Activated naive CD4-positive, alpha-beta T cell treated with anti-CD3 and anti-CD28 coated beads, Interleukin-2, amount 50 U/mL, for 24 hours (primary cell): ENCODE measurements at regions not wholly inside any gene's neighbourhood (a gene's known extent, or its start where the extent isn't known, plus 50 kb on each side); places are given as distances from the start of the nearest gene placed in this dataset.
"Not testable (repeated sequence)": the region's sequence is repeated elsewhere in the genome, so short reads cannot be mapped to it uniquely, and the experiment has no call there.

Experiments
- H3K27ac Mint-ChIP-seq: one replicate; pipeline ENCODE4 v1.8.0; 2021; ENCODE audit warnings: mild to moderate bottlenecking, mixed read lengths
- H3K27me3 Mint-ChIP-seq: one replicate; pipeline ENCODE4 v1.8.0; 2021; ENCODE audit warnings: mixed read lengths
- H3K36me3 Mint-ChIP-seq: one replicate; pipeline ENCODE4 v1.8.0; 2021; ENCODE audit warnings: mixed read lengths
- H3K4me1 Mint-ChIP-seq: one replicate; pipeline ENCODE4 v1.8.0; 2021; ENCODE audit warnings: mixed read lengths
- H3K4me3 Mint-ChIP-seq: one replicate; pipeline ENCODE4 v1.8.0; 2021; ENCODE audit warnings: mild to moderate bottlenecking, mixed read lengths
- H3K9me3 Mint-ChIP-seq: one replicate; pipeline ENCODE4 v1.8.0; 2021; ENCODE audit warnings: mixed read lengths

DNA sequence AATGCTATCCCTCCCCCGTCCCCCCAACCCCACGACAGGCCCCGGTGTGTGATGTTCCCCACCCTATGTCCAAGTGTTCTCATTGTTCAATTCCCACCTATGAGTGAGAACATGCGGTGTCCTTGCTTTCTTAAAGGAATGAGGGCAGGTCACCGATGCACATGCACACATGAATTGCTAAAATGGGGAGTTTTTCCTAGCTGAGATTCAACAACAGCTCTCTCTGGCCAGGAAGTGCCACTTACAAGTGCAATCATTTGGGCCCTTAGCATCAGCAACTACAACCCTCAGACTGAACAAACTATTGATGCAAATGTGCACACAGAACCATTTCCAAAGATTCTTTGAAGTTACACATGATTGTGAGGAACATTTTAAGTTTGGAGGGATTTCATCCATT lies 95.7 kb upstream of the IQCM start:
- H3K27ac Mint-ChIP-seq = no peak overlapping the region
- no peaks in the 10 kb centered on the region for H3K9me3 Mint-ChIP-seq
- H3K36me3 Mint-ChIP-seq = no peaks in the 10 kb centered on the region
- no peak overlapping the region for H3K4me3 Mint-ChIP-seq
- H3K4me1 Mint-ChIP-seq = no peaks in the 10 kb centered on the region
- peaks cover 2% of the 10 kb centered on the region for H3K27me3 Mint-ChIP-seq

DNA sequence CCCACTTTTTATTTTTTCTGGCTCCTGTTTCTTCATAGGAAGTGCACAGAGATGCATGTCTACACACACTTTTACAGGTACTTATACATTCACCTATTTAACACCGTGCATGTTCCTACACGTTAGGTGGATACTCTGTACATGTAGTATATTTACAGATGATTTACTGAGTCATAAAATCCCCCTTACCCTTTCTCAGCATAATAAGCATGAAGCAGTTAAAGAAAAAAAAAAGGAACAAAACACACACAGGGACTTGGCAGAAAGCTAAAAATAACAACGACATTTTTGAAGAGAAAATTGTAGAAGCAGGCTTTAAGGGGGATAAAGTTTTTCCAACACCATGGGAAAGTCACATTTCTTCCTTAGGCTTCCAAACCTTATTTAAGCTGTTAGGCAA lies 96.4 kb upstream of the IQCM start:
- H3K27me3 Mint-ChIP-seq = peaks cover 2% of the 10 kb centered on the region
- H3K4me3 Mint-ChIP-seq = no peak overlapping the region
- H3K4me1 Mint-ChIP-seq = no peaks in the 10 kb centered on the region
- H3K9me3 Mint-ChIP-seq = no peaks in the 10 kb centered on the region
- H3K27ac Mint-ChIP-seq = no peak overlapping the region
- H3K36me3 Mint-ChIP-seq = no peaks in the 10 kb centered on the region

DNA sequence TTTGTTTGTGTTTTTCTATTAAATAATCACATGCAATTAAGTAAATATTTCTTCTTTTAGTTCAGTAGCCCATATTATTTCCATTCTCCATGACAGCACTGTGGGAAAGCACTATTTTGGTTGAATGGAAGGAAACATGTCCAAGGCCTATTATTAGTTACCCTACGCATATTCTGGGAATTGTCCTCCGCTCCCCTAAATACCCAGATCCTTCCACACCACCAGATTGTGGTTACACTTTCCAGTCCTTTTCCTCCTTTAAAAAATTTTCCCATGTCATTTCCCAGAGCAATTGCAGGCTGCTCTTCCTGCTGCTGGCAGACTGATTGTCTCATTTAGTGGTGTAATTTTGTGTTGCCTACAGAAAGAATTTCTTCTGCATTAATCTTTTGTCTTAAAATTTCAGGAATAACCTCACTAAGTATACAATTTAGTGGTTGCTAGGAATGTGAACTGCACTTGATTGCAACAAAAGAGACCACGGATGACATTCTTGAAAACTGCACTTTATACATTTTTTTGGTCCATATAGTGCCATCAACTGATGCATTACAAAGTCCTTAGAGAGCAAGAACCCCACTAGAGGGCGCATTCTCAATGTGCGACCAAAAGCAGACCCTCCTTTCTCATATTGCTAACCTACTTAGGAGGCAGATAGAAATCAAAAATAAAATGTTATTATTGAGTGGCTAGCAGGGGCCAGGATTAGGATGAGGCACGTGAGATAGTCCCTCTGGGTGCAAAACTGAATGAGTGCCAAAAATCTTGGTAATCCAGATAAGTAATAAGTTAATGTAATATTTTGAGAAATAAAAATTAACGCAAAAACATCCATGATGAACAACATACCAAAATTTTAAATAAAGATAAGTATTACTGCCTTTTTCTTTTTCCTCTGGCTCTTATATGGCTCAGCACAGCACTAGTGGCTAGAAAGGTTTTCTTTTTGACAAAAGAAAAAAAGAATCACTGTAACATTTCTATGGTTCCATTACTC lies 98.8 kb upstream of the IQCM start:
- Mint-ChIP-seq H3K27ac (no peak overlapping the region), H3K9me3 (no peaks in the 10 kb centered on the region), H3K27me3 (peaks cover 2% of the 10 kb centered on the region), H3K4me1 (no peaks in the 10 kb centered on the region), H3K4me3 (no peak overlapping the region), H3K36me3 (no peaks in the 10 kb centered on the region)

DNA sequence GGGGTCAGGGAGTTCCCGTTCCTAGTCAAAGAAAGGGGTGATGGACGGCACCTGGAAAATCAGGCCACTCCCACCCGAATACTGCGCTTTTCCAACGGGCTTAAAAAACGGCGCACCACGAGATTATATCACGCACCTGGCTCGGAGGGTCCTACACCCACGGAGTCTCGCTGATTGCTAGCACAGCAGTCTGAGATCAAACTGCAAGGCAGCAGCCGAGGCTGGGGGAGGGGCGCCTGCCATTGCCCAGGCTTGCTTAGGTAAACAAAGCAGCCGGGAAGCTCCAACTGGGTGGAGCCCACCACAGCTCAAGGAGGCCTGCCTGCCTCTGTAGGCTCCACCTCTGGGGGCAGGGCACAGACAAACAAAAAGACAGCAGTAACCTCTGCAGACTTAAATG lies 100.1 kb upstream of the IQCM start:
- not testable (repeated sequence) for H3K9me3 Mint-ChIP-seq, H3K36me3 Mint-ChIP-seq, H3K4me3 Mint-ChIP-seq, H3K27me3 Mint-ChIP-seq, H3K27ac Mint-ChIP-seq, H3K4me1 Mint-ChIP-seq

DNA sequence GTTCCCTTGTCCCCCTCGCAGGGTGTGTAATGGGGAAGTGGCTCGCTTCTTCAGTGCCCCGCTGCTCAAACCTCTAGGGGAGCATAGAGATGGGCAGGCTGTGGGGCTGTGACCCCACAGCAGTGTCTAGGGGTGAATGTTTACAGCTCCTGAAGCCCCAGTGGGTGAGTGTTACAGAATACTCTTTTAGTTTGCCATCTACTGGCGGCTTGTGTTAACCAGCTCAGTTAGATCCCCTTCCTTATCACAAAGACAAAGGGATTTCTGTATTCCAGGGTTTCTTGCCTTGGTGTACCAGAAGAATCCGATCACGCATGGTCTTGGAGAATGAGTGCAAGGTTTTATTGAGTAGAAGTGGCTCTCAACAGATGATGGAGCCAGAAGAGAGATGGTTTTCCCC lies 108.1 kb upstream of the IQCM start:
- H3K27me3 Mint-ChIP-seq = no peaks in the 10 kb centered on the region
- no peaks in the 10 kb centered on the region for H3K4me1 Mint-ChIP-seq
- no peaks in the 10 kb centered on the region for H3K36me3 Mint-ChIP-seq
- no peaks in the 10 kb centered on the region for H3K9me3 Mint-ChIP-seq
- no peak overlapping the region for H3K4me3 Mint-ChIP-seq
- H3K27ac Mint-ChIP-seq = no peak overlapping the region

DNA sequence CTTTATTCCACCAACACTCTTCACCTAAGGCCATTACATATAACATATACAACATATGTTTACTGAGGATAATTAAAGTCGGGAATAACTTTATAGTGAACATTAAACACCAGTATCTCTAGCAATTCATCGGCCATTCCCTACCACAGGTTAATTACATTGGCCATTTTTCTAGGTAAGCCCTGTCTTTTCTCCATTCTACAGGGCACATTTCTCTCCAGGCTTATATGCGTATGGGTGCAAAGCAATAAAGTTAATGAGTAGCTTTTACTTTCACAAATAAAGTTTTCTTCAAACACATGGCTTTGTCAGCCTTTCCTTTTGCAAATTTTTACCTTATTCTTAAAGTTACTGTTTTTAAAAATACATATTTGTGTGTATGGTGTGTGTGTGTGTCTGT lies 111.9 kb upstream of the IQCM start:
- H3K4me3 Mint-ChIP-seq = no peak overlapping the region
- H3K27me3 Mint-ChIP-seq = peaks cover 3% of the 10 kb centered on the region
- no peaks in the 10 kb centered on the region for H3K9me3 Mint-ChIP-seq
- H3K36me3 Mint-ChIP-seq = no peaks in the 10 kb centered on the region
- H3K4me1 Mint-ChIP-seq = no peaks in the 10 kb centered on the region
- H3K27ac Mint-ChIP-seq = no peak overlapping the region

DNA sequence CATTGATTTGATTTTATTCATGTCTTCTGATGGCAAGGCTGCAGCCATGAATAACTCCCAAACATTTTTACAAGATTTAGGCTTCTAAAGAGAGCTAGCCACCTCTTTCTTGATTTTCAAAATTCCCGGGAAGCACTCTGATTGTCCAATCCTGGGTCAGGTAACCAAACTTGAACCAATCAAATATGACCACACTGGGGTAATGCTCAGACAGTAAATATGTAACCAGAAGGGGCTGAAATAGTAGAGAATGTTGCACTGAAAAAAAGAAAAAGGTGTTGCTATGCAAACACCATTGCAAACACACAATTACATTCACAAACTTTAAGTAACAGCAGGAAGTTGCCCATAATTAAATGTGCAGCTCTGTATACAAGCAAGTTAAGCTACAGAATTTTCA lies 112.9 kb upstream of the IQCM start:
- Mint-ChIP-seq H3K27me3 (peaks cover 3% of the 10 kb centered on the region), H3K4me1 (no peaks in the 10 kb centered on the region), H3K36me3 (no peaks in the 10 kb centered on the region), H3K4me3 (no peak overlapping the region), H3K27ac (no peak overlapping the region), H3K9me3 (no peaks in the 10 kb centered on the region)

DNA sequence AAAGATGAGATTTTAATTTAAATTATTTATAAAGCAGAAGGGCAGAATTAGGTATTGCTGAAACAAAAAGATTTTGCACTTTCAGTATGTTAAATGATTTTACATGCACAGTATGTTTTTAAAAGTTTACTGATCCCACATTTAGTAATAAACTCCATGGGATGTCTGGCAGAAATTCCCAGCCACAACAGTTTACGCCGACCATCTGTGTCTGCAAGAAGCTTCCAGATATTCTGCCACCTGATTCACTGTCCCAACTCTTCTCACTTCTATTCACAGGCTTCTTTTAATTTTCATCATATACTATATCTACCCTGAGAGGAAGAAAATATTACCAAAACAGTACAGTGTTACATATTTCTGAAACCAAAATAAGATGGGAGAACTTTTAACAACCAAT lies 115.8 kb upstream of the IQCM start:
- Mint-ChIP-seq H3K9me3 (no peaks in the 10 kb centered on the region), H3K4me1 (no peaks in the 10 kb centered on the region), H3K36me3 (no peaks in the 10 kb centered on the region), H3K27ac (no peak overlapping the region), H3K4me3 (no peak overlapping the region), H3K27me3 (peaks cover 7% of the 10 kb centered on the region)

DNA sequence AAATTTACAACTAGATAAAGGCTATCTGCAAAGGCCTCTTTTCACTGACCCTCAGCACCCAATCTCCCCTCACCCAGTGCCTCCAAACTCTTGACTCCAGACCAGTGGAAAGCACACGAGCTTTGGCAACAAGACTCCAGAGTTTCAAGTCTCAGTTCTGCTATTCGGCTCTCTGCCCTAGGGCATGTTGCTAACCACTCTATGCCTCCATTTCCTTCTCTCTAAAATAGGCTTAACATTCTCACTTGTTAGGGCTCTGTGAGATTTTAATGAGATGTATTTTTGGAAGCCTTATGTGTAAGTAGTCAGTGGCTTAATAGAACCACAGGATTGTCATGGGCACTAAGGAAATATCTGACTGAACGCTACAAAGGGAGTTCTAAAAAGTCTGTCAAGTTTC lies 116.5 kb upstream of the IQCM start:
- Mint-ChIP-seq H3K4me1 (no peaks in the 10 kb centered on the region), H3K4me3 (no peak overlapping the region), H3K27ac (no peak overlapping the region), H3K9me3 (no peaks in the 10 kb centered on the region), H3K27me3 (peaks cover 7% of the 10 kb centered on the region), H3K36me3 (no peaks in the 10 kb centered on the region)

DNA sequence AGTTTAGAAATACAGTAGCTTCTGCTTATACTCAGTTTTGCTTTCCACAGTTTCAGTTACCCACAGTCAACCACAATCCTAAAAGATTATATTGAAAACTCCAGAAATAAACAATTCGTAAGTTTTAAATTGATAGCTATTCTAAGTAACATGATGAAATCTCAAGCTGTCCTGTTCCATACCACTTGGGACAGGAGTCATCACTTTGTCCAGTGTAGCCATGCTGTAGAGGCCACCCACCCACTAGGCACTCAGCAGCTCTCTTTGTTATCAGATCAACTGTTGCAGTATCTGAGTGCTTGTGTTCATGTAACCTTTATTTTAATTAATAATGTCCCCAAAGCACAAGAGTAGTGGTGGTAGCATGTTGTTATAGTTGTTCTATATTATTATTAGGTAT lies 117.5 kb upstream of the IQCM start:
- H3K4me3 Mint-ChIP-seq = no peak overlapping the region
- H3K4me1 Mint-ChIP-seq = no peaks in the 10 kb centered on the region
- H3K27ac Mint-ChIP-seq = no peak overlapping the region
- no peaks in the 10 kb centered on the region for H3K9me3 Mint-ChIP-seq
- peaks cover 7% of the 10 kb centered on the region for H3K27me3 Mint-ChIP-seq
- no peaks in the 10 kb centered on the region for H3K36me3 Mint-ChIP-seq

DNA sequence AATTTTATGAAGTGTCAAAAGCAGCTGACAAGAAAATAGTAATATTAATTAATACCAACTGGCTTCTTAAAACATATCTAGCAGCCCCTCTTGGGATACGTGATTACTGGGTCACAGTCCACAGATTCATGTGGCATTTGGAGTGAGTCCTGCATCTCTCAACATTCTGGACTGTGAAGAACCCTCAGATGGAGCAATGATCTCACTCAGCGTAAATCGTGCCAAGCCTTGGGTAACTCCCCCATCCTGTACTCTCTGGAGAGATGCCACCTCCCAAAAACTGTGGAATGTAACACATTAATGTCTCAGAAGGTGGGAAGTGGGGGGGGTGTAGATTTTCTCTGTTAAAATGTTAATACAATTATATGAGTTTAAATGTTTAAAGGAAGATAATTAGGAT lies 118.2 kb upstream of the IQCM start:
- H3K4me3 Mint-ChIP-seq = no peak overlapping the region
- no peaks in the 10 kb centered on the region for H3K36me3 Mint-ChIP-seq
- H3K27ac Mint-ChIP-seq = no peak overlapping the region
- no peaks in the 10 kb centered on the region for H3K4me1 Mint-ChIP-seq
- H3K9me3 Mint-ChIP-seq = no peaks in the 10 kb centered on the region
- H3K27me3 Mint-ChIP-seq = peaks cover 7% of the 10 kb centered on the region

DNA sequence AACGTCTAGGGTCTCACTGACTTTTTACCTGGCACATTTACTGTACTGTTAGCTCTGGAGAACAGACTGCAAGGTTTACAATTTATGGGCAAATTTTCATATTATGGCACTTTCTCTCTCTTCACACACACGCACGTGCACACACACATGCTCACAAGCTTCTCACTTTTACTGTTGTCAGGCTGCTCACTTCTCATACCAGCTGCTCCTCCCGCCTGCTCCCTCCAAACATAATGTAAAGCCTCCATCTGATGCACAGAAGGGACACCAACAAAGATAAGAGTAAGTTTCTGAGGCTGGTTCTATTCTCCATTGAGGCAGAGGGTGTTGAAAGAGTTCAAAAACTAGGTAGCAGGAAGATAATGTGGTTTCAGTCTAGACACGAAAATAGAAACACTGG lies 128.9 kb upstream of the DCLK2 start:
- Mint-ChIP-seq H3K4me1 (no peaks in the 10 kb centered on the region), H3K9me3 (no peaks in the 10 kb centered on the region)

DNA sequence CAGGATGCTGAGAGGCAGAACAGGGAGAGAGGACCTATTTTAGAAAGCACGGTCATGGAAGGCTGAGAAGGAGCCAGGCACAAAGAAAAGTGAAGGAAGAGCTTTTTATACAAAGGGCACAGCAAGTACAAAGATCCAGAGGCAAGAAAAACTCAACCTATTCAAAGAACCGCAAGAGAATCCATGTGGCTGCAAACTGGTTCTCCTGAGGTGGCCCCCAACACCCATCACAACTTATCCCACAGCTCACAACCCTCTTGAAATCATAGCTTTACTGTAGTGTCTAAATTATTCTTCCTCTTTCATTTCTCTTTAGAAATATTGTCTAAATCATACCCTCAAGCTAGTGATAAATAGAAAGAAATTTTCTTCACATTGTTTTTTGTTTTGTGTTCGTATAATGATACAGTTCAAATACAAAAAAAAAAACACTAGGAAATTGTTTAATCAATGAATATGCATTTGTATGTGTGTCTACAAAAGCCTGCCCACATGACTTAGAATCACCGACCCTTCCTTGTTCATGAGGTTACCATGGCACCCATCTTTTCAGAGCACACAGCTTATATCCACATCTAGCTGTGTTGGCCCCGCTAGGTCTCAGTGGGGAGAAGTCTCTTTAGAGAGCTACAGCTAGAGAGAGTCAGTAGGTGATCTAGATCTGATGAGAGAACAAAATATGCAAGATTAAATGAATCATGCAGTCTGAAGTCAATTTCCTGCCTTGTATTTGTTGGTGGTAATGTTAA lies 126.9 kb upstream of the DCLK2 start:
- no peak overlapping the region for H3K27ac Mint-ChIP-seq
- H3K9me3 Mint-ChIP-seq = no peaks in the 10 kb centered on the region
- H3K27me3 Mint-ChIP-seq = peaks cover 5% of the 10 kb centered on the region
- no peaks in the 10 kb centered on the region for H3K4me1 Mint-ChIP-seq
- H3K36me3 Mint-ChIP-seq = no peaks in the 10 kb centered on the region
- H3K4me3 Mint-ChIP-seq = no peak overlapping the region

More for the DNA sequence above, 128.9 kb upstream of the DCLK2 start:
- no peak overlapping the region for H3K27ac Mint-ChIP-seq
- no peak overlapping the region for H3K4me3 Mint-ChIP-seq
- H3K36me3 Mint-ChIP-seq = no peaks in the 10 kb centered on the region
- peaks cover 7% of the 10 kb centered on the region for H3K27me3 Mint-ChIP-seq

DNA sequence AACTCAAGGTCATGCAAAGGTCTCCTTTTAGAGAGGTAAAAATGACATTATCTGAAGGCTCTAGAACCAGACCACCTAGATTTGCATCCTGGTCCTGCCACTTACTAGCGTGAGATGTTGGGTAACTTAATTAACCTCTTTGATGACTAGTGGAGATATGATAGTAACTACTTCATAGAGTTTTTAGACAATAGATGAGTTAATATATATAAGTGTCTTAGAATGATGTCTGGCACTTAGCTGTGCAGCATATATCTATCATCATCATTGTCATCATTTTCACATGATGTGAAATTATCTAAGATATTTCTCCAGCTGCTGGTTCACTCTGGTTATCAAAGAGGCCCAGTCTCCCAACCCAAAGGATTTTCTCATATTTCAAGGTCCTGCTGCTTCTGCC lies 126.1 kb upstream of the DCLK2 start:
- Mint-ChIP-seq H3K36me3 (no peaks in the 10 kb centered on the region), H3K4me3 (no peak overlapping the region), H3K9me3 (no peaks in the 10 kb centered on the region), H3K27me3 (peaks cover 1% of the 10 kb centered on the region), H3K4me1 (no peaks in the 10 kb centered on the region), H3K27ac (no peak overlapping the region)

DNA sequence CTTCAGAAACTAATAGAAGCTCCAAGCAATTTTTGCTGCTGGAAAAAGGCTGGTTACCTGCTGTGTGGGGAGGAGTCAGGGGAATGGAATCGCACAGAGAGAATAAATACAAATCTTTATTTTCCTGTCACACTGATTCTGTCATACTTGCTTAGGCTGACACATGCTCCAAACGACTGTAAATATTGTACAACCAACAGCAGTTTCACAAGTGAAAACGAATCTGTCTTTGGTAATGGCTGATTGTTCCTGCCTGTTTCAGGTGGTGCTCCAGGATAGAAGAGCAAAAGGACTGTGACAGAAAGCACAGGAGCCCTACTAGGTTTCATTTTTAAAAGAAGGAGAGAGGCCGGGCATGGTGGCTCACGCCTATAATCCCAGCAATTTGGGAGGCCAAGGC lies 125.5 kb upstream of the DCLK2 start:
- no peaks in the 10 kb centered on the region for H3K9me3 Mint-ChIP-seq
- H3K4me1 Mint-ChIP-seq = no peaks in the 10 kb centered on the region
- no peak overlapping the region for H3K27ac Mint-ChIP-seq
- no peaks in the 10 kb centered on the region for H3K36me3 Mint-ChIP-seq
- no peaks in the 10 kb centered on the region for H3K27me3 Mint-ChIP-seq
- H3K4me3 Mint-ChIP-seq = no peak overlapping the region

DNA sequence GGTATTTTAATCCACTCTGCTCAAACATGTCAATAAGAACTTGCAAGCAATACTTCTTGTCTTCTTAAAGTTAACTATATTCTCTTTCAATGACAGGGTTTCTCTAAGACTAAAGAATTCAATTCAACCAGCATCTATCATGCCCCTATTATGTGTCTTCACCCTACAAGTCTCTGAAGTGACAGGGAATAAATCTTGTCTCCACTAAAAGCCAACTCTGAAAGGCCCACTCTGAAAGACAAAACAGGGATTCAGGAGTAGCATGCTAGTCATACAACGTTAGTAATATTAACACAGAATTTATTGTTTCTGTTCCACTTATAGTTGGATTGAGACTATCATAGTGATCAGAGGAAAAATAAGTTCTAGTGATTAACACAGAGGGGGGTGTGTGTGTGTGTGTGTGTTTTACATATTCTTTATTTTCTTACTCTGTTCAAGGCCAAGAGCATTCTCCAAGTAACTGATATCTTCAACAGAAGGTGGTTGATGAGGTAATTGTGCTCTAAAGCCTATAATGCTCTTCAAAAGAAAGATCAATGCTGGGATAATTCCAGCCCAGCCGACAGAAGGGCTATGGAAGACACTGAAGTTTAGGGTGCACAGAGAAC lies 122.4 kb upstream of the DCLK2 start:
- Mint-ChIP-seq H3K4me1 (no peaks in the 10 kb centered on the region), H3K27me3 (peaks cover 3% of the 10 kb centered on the region), H3K27ac (no peak overlapping the region), H3K4me3 (no peak overlapping the region), H3K36me3 (no peaks in the 10 kb centered on the region), H3K9me3 (no peaks in the 10 kb centered on the region)
